ENCODE measurements at regions not wholly inside any gene's neighbourhood (a gene's known extent, or its start where the extent isn't known, plus 50 kb on each side); places are given as distances from the start of the nearest gene placed in this dataset.

DNA sequence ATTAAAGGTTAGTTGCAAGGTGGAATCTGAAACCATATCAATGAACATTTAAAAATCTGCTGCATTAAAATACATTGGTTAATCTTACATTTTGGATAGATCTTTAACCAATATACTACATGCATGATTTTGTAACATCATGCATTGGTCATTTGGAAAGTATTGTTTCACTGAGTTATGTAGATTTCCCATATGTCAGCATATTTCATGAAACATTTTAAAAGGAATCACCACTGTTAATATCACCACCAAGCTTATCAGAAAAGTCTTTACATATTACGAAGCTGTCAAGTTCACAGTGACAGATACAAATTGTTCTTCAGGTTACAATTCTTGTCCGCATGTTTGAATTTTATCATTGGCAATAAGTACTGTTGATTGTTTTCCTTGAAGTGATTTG is 89.9 kb upstream of the ADGRL2 start:
- Histone ChIP-seq H4K20me1 (ENCODE audit: insufficient read depth) (no peaks in the 10 kb centered on the region), H3K4me2 (ENCODE audit: low read length) (no peak overlapping the region), H3K9me3 (ENCODE audit: low read length) (no peaks in the 10 kb centered on the region), H3K9me2 (ENCODE audit: insufficient read depth, low read length) (no peaks in the 10 kb centered on the region), H2AFZ (ENCODE audit: low read depth, low read length) (no peak overlapping the region), H3K9ac (ENCODE audit: low read length) (no peak overlapping the region), H3K27me3 (ENCODE audit: insufficient read depth, low read depth, low read length) (no peaks in the 10 kb centered on the region), H3K4me3 (ENCODE audit: low read length) (no peak overlapping the region), H3K36me3 (ENCODE audit: insufficient read depth, low read length) (no peaks in the 10 kb centered on the region), H3K27ac (ENCODE audit: low read length) (no peak overlapping the region), H3K79me2 (replicated peaks; ENCODE audit: insufficient read depth, low read length) (no peaks in the 10 kb centered on the region), H3F3A (ENCODE audit: insufficient read depth, low read length, poor library complexity, severe bottlenecking) (no peaks in the 10 kb centered on the region)
- TF ChIP-seq EP300 (conservative IDR thresholded peaks at IDR 0.05; ENCODE audit: poor library complexity, severe bottlenecking) = peak; percentile 70
- TF ChIP-seq, protein P1, sequence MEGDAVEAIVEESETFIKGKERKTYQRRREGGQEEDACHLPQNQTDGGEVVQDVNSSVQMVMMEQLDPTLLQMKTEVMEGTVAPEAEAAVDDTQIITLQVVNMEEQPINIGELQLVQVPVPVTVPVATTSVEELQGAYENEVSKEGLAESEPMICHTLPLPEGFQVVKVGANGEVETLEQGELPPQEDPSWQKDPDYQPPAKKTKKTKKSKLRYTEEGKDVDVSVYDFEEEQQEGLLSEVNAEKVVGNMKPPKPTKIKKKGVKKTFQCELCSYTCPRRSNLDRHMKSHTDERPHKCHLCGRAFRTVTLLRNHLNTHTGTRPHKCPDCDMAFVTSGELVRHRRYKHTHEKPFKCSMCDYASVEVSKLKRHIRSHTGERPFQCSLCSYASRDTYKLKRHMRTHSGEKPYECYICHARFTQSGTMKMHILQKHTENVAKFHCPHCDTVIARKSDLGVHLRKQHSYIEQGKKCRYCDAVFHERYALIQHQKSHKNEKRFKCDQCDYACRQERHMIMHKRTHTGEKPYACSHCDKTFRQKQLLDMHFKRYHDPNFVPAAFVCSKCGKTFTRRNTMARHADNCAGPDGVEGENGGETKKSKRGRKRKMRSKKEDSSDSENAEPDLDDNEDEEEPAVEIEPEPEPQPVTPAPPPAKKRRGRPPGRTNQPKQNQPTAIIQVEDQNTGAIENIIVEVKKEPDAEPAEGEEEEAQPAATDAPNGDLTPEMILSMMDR (IDR thresholded peaks at IDR 0.05; ENCODE audit: poor library complexity, severe bottlenecking) = no peak
- TF ChIP-seq MXI1 (conservative IDR thresholded peaks at IDR 0.05; ENCODE audit: poor library complexity, severe bottlenecking) = no peak
- TF ChIP-seq, protein P2, sequence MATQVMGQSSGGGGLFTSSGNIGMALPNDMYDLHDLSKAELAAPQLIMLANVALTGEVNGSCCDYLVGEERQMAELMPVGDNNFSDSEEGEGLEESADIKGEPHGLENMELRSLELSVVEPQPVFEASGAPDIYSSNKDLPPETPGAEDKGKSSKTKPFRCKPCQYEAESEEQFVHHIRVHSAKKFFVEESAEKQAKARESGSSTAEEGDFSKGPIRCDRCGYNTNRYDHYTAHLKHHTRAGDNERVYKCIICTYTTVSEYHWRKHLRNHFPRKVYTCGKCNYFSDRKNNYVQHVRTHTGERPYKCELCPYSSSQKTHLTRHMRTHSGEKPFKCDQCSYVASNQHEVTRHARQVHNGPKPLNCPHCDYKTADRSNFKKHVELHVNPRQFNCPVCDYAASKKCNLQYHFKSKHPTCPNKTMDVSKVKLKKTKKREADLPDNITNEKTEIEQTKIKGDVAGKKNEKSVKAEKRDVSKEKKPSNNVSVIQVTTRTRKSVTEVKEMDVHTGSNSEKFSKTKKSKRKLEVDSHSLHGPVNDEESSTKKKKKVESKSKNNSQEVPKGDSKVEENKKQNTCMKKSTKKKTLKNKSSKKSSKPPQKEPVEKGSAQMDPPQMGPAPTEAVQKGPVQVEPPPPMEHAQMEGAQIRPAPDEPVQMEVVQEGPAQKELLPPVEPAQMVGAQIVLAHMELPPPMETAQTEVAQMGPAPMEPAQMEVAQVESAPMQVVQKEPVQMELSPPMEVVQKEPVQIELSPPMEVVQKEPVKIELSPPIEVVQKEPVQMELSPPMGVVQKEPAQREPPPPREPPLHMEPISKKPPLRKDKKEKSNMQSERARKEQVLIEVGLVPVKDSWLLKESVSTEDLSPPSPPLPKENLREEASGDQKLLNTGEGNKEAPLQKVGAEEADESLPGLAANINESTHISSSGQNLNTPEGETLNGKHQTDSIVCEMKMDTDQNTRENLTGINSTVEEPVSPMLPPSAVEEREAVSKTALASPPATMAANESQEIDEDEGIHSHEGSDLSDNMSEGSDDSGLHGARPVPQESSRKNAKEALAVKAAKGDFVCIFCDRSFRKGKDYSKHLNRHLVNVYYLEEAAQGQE (IDR thresholded peaks at IDR 0.05; ENCODE audit: borderline replicate concordance) = no peak
- TF ChIP-seq TAF1 (IDR thresholded peaks at IDR 0.05; ENCODE audit: low read depth) = no peak
- no peak for TF ChIP-seq EZH2 (IDR thresholded peaks at IDR 0.05; ENCODE audit: borderline replicate concordance, insufficient read depth, low read length, poor library complexity, severe bottlenecking)

DNA sequence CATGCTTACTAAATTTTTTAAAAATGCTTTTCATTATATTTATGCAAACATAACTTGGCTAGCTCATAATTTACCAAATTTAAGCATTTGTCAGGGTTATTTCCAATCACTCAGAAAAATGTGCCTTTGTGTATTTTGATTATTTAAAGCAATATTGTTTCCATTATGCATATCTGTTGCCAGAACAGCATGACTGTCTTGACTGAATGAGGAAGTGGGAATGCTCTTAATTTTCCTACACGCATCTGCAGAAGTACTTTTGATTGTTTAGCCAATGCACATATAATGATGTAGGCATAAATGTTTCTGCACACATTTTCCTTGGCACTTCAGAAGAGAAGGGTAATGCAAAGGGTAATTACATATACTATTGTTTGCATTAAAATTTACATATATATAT is 92.5 kb upstream of the ADGRL2 start:
- no peaks in the 10 kb centered on the region for H3K36me3 ChIP-seq (ENCODE audit: insufficient read depth, low read length)
- no peaks in the 10 kb centered on the region for H3K27me3 ChIP-seq (ENCODE audit: insufficient read depth, low read depth, low read length)
- TF ChIP-seq, protein P2 (IDR thresholded peaks at IDR 0.05; ENCODE audit: borderline replicate concordance) = no peak
- no peak for TF ChIP-seq MXI1 (conservative IDR thresholded peaks at IDR 0.05; ENCODE audit: poor library complexity, severe bottlenecking)
- no peak for TF ChIP-seq TAF1 (IDR thresholded peaks at IDR 0.05; ENCODE audit: low read depth)
- TF ChIP-seq POLR2AphosphoS5 (IDR thresholded peaks at IDR 0.05) = no peak
- no peak for TF ChIP-seq RAD21 (conservative IDR thresholded peaks at IDR 0.05)
- TF ChIP-seq, protein P1 (IDR thresholded peaks at IDR 0.05; ENCODE audit: poor library complexity, severe bottlenecking) = no peak
- no peaks in the 10 kb centered on the region for H3F3A ChIP-seq (ENCODE audit: insufficient read depth, low read length, poor library complexity, severe bottlenecking)
- H3K4me3 ChIP-seq (ENCODE audit: low read length) = no peak overlapping the region
- no peak overlapping the region for H3K27ac ChIP-seq (ENCODE audit: low read length)
- H3K9me3 ChIP-seq (ENCODE audit: low read length) = no peaks in the 10 kb centered on the region
- H3K4me2 ChIP-seq (ENCODE audit: low read length) = no peak overlapping the region
- H4K20me1 ChIP-seq (ENCODE audit: insufficient read depth) = no peaks in the 10 kb centered on the region
- H3K9me2 ChIP-seq (ENCODE audit: insufficient read depth, low read length) = no peaks in the 10 kb centered on the region
- H3K9ac ChIP-seq (ENCODE audit: low read length) = no peak overlapping the region
- H2AFZ ChIP-seq (ENCODE audit: low read depth, low read length) = no peak overlapping the region
- no peaks in the 10 kb centered on the region for H3K79me2 ChIP-seq (replicated peaks; ENCODE audit: insufficient read depth, low read length)

All from neural cell (in vitro differentiated cells).